HEK293 (cell line): ENCODE measurements at regions not wholly inside any gene's neighbourhood (a gene's known extent, or its start where the extent isn't known, plus 50 kb on each side); places are given as distances from the start of the nearest gene placed in this dataset.

Experiments used
- CTCF ChIA-PET: fragments of 350-600 bp; formaldehyde crosslinking; extraction: SDS; loops from one replicate; lab custom pipeline; 2021; ENCODE audit warnings: antibody characterized with exemption; lab: Yijun Ruan, JAX
- POLR2A ChIA-PET: fragments of 300-600 bp; formaldehyde crosslinking; extraction: SDS; loops from one replicate; lab custom pipeline; 2020; ENCODE audit warnings: antibody characterized with exemption, inconsistent platforms; lab: Yijun Ruan, JAX
- H3K27ac ChIP-seq: fragments of 200-500 bp; sonication (Bioruptor generic); 2 replicates; pipeline ENCODE4 v1.5.1; 2014; ENCODE audit warnings: low read depth, low read length, control low read depth, inconsistent platforms; ENCODE audit errors: extremely low read depth
- H3K36me3 ChIP-seq, 2 experiments: fragments of 200-500 bp in 1 of 2; sonication (Bioruptor generic) in 1 of 2; 1 replicate in 1 of 2; 2 replicates in 1 of 2; pipeline ENCODE4 v1.5.1; 2014 to 2017; ENCODE audit warnings: inconsistent platforms in 2 of 2, low read length in 2 of 2; ENCODE audit not compliant: control insufficient read depth in 2 of 2, insufficient read depth in 1 of 2
- H3K4me1 ChIP-seq: fragments of 200-500 bp; sonication (Bioruptor generic); 2 replicates; pipeline ENCODE4 v1.5.1; 2014; ENCODE audit warnings: mild to moderate bottlenecking, low read length, inconsistent platforms; ENCODE audit not compliant: control insufficient read depth, insufficient read depth
- H3K4me3 ChIP-seq: 2 replicates; pipeline ENCODE4 v1.5.1; 2011; ENCODE audit warnings: low read depth, mild to moderate bottlenecking, control low read depth, low read length, moderate library complexity
- H3K9me3 ChIP-seq: fragments of 200-500 bp; sonication (Bioruptor generic); 2 replicates; pipeline ENCODE4 v1.5.1; 2014; ENCODE audit warnings: low read depth, low read length, inconsistent platforms; ENCODE audit not compliant: control insufficient read depth, insufficient read depth
- BCL11A ChIP-seq: fragments of 450-650 bp; formaldehyde crosslinking; IDR thresholded peaks from 2 replicates; pipeline ENCODE4 v1.5.1; 2016; ENCODE audit warnings: low read depth, missing biosample characterization, missing genetic modification characterization
- GFI1B ChIP-seq: fragments of 450-650 bp; formaldehyde crosslinking; IDR thresholded peaks from 2 replicates; pipeline ENCODE4 v1.5.1; 2016; ENCODE audit warnings: missing biosample characterization, missing genetic modification characterization
- RBAK ChIP-seq: fragments of 450-650 bp; formaldehyde crosslinking; IDR thresholded peaks from 2 replicates; pipeline ENCODE4 v1.5.1; 2016; ENCODE audit warnings: missing biosample characterization, missing genetic modification characterization
- WT1 ChIP-seq: fragments of 450-650 bp; formaldehyde crosslinking; IDR thresholded peaks from 2 replicates; pipeline ENCODE4 v1.5.1; 2016; ENCODE audit warnings: missing biosample characterization, missing genetic modification characterization
- YY2 ChIP-seq: fragments of 450-650 bp; formaldehyde crosslinking; IDR thresholded peaks from 2 replicates; pipeline ENCODE4 v1.5.1; 2016; ENCODE audit warnings: missing biosample characterization, missing genetic modification characterization
- ZBTB48 ChIP-seq: fragments of 450-650 bp; formaldehyde crosslinking; IDR thresholded peaks from 2 replicates; pipeline ENCODE4 v1.5.1; 2016; ENCODE audit warnings: missing biosample characterization, missing genetic modification characterization
- ZNF121 ChIP-seq: fragments of 450-650 bp; formaldehyde crosslinking; IDR thresholded peaks from 2 replicates; pipeline ENCODE4 v1.5.1; 2016; ENCODE audit warnings: missing biosample characterization, missing genetic modification characterization
- ZNF202 ChIP-seq: fragments of 450-650 bp; formaldehyde crosslinking; IDR thresholded peaks from 2 replicates; pipeline ENCODE4 v1.5.1; 2016; ENCODE audit warnings: missing biosample characterization, missing genetic modification characterization, borderline replicate concordance
- ZNF211 ChIP-seq: fragments of 450-650 bp; formaldehyde crosslinking; IDR thresholded peaks from 2 replicates; pipeline ENCODE4 v1.5.1; 2016; ENCODE audit warnings: low read depth, missing biosample characterization, missing genetic modification characterization
- ZNF239 ChIP-seq: fragments of 450-650 bp; formaldehyde crosslinking; IDR thresholded peaks from 2 replicates; pipeline ENCODE4 v1.5.1; 2016; ENCODE audit warnings: missing biosample characterization, missing genetic modification characterization
- ZNF391 ChIP-seq: fragments of 450-650 bp; formaldehyde crosslinking; IDR thresholded peaks from 2 replicates; pipeline ENCODE4 v1.5.1; 2016; ENCODE audit warnings: low read depth, missing biosample characterization, missing genetic modification characterization, borderline replicate concordance
- ZNF426 ChIP-seq: fragments of 450-650 bp; formaldehyde crosslinking; IDR thresholded peaks from 2 replicates; pipeline ENCODE4 v1.5.1; 2017; ENCODE audit warnings: missing biosample characterization, missing genetic modification characterization, mild to moderate bottlenecking, inconsistent platforms, moderate library complexity
- ZNF48 ChIP-seq: fragments of 450-650 bp; formaldehyde crosslinking; IDR thresholded peaks from 2 replicates; pipeline ENCODE4 v1.5.1; 2016; ENCODE audit warnings: missing biosample characterization, missing genetic modification characterization
- ZNF677 ChIP-seq: fragments of 450-650 bp; IDR thresholded peaks from 2 replicates; pipeline ENCODE4 v1.5.0; 2018; ENCODE audit warnings: missing biosample characterization, mild to moderate bottlenecking, missing genetic modification characterization, moderate library complexity
- ZNF792 ChIP-seq: fragments of 450-650 bp; formaldehyde crosslinking; IDR thresholded peaks from 2 replicates; pipeline ENCODE4 v1.5.1; 2016; ENCODE audit warnings: missing biosample characterization, missing genetic modification characterization
- ZNF837 ChIP-seq: fragments of 450-650 bp; formaldehyde crosslinking; IDR thresholded peaks from 2 replicates; pipeline ENCODE4 v1.5.1; 2016; ENCODE audit warnings: missing biosample characterization, missing genetic modification characterization
- TF ChIP-seq, protein P1 (sequence below): fragments of 450-650 bp; formaldehyde crosslinking; IDR thresholded peaks from 2 replicates; pipeline ENCODE4 v1.5.1; 2017; ENCODE audit warnings: missing biosample characterization, missing genetic modification characterization
- TF ChIP-seq, protein P2 (sequence below): sonication (generic); formaldehyde crosslinking; IDR thresholded peaks from 2 replicates; pipeline ENCODE4 v1.8.1; 2022; ENCODE audit warnings: mild to moderate bottlenecking, moderate library complexity, missing genetic modification reagents
- TF ChIP-seq, protein P3 (sequence below): fragments of 450-650 bp; formaldehyde crosslinking; IDR thresholded peaks from 2 replicates; pipeline ENCODE4 v1.5.1; 2016; ENCODE audit warnings: missing biosample characterization, missing genetic modification characterization

DNA sequence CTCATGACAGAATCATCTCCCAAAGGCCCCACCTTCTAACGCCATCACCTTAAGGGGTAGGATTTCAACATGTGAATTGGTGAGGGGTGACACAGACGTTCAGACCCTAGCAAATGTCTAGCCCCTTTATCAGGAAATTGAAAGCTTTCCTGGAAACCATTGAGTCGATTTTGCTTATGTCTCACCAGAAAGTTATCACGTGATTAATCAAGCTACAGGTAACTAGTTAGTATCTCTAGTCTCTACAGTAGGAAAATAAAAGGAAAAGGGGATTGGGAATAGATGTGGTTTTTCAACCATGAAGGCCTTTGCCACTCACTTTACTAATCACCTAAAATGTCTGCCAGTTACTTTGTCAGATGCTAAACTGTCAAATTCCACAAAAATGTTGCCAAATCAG is 1133.0 kb downstream of the PDHA2 start (continued):
- TF ChIP-seq YY2 (tag by site-specific recombination) = no peak
- TF ChIP-seq, protein P1, sequence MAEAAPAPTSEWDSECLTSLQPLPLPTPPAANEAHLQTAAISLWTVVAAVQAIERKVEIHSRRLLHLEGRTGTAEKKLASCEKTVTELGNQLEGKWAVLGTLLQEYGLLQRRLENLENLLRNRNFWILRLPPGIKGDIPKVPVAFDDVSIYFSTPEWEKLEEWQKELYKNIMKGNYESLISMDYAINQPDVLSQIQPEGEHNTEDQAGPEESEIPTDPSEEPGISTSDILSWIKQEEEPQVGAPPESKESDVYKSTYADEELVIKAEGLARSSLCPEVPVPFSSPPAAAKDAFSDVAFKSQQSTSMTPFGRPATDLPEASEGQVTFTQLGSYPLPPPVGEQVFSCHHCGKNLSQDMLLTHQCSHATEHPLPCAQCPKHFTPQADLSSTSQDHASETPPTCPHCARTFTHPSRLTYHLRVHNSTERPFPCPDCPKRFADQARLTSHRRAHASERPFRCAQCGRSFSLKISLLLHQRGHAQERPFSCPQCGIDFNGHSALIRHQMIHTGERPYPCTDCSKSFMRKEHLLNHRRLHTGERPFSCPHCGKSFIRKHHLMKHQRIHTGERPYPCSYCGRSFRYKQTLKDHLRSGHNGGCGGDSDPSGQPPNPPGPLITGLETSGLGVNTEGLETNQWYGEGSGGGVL = no peak
- TF ChIP-seq WT1 (tag by site-specific recombination) = no peak
- no peak for TF ChIP-seq ZNF792
- TF ChIP-seq ZBTB48 (tag by site-specific recombination) = no peak
- TF ChIP-seq BCL11A (tag by site-specific recombination) = no peak
- no peak for TF ChIP-seq ZNF391 (tag by site-specific recombination)
- no peak for TF ChIP-seq ZNF426 (tag by site-specific recombination)
- TF ChIP-seq GFI1B (tag by site-specific recombination) = no peak
- TF ChIP-seq ZNF202 (tag by site-specific recombination) = no peak

DNA sequence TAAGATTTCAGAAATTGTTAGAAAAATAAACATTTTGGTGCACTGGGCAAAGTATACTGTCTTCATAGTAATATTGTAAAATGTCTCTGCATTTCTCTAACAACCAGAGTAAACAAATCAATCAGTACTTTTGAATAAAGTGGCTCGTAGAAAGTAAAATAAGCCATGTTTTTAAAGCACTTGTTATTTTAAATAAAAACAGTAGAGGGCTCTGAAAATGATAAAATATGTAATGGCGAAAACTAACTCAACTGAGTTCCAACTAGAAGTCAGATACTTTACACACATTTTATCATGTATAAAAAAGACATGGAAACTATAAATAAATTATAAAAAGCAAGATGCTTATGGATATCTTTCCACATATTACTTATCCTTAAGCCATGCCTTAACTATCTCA is 1134.4 kb downstream of the PDHA2 start:
- Histone ChIP-seq H3K4me1 (no peaks in the 10 kb centered on the region), H3K36me3 (no peaks in the 10 kb centered on the region), H3K27ac (no peak overlapping the region)
- CTCF ChIA-PET = no interaction called here
- POLR2A ChIA-PET = no interaction called here
- TF ChIP-seq BCL11A (tag by site-specific recombination) (no peak), ZNF48 (tag by site-specific recombination) (no peak), ZNF837 (tag by site-specific recombination) (no peak)
- TF ChIP-seq, protein P2, sequence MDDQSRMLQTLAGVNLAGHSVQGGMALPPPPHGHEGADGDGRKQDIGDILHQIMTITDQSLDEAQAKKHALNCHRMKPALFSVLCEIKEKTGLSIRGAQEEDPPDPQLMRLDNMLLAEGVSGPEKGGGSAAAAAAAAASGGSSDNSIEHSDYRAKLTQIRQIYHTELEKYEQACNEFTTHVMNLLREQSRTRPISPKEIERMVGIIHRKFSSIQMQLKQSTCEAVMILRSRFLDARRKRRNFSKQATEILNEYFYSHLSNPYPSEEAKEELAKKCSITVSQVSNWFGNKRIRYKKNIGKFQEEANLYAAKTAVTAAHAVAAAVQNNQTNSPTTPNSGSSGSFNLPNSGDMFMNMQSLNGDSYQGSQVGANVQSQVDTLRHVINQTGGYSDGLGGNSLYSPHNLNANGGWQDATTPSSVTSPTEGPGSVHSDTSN (CRISPR knock-in tag) = no peak
- TF ChIP-seq, protein P1 = no peak
- TF ChIP-seq, all 188 proteins: peak for 0
- no peak overlapping the region for H3K4me3 ChIP-seq
- H3K9me3 ChIP-seq = no peaks in the 10 kb centered on the region

DNA sequence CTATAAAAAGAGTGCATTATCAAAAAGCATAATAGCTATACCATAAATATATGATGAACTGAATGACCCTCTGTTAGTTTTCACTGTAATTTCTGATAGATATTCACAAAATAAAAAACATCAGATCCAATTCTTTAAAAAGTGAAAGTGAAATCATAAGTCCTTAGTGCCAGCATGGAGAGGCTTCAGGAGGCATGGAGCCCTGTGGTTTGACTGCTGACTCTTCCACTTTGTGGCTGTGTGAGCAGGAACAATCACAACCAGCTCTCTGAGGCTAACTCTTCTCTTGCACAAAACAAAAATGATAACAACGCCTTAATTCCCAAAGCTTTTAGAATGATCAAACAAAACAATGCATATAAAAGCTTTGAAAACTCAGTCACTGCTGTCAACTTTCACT is 1143.9 kb downstream of the PDHA2 start:
- CTCF ChIA-PET = no interaction called here
- TF ChIP-seq ZNF211 (no peak), ZNF121 (tag by site-specific recombination) (no peak), ZNF677 (tag by site-specific recombination) (no peak), RBAK (tag by site-specific recombination) (no peak), ZNF239 (no peak)
- TF ChIP-seq, protein P3, sequence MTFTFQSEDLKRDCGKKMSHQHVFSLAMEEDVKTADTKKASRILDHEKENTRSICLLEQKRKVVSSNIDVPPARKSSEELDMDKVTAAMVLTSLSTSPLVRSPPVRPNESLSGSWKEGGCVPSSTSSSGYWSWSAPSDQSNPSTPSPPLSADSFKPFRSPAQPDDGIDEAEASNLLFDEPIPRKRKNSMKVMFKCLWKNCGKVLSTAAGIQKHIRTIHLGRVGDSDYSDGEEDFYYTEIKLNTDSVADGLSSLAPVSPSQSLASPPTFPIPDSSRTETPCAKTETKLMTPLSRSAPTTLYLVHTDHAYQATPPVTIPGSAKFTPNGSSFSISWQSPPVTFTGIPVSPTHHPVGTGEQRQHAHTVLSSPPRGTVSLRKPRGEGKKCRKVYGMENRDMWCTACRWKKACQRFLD (tag by site-specific recombination) = no peak

More for the DNA sequence above, 1143.9 kb downstream of the PDHA2 start:
- Histone ChIP-seq H3K4me3 (no peak overlapping the region), H3K9me3 (no peaks in the 10 kb centered on the region), H3K27ac (no peak overlapping the region), H3K36me3 (no peaks in the 10 kb centered on the region), H3K4me1 (no peaks in the 10 kb centered on the region)
- POLR2A ChIA-PET = no interaction called here
